ENCODE measurements at regions not wholly inside any gene's neighbourhood (a gene's known extent, or its start where the extent isn't known, plus 50 kb on each side); places are given as distances from the start of the nearest gene placed in this dataset.
"Not testable (repeated sequence)": the region's sequence is repeated elsewhere in the genome, so short reads cannot be mapped to it uniquely, and the experiment has no call there.

- not testable (repeated sequence) for TF ChIP-seq CTCF, POLR2AphosphoS5, EP300 (IDR thresholded peaks at IDR 0.05)
Observed at GRCh38 chr3:61434901-61435300, 126.5 kb upstream of the PTPRG start.

All from stomach (tissue), 4 donors.